Amniotic epithelial cell (primary cell): ENCODE measurements at regions not wholly inside any gene's neighbourhood (a gene's known extent, or its start where the extent isn't known, plus 50 kb on each side); places are given as distances from the start of the nearest gene placed in this dataset.
"Not testable (repeated sequence)": the region's sequence is repeated elsewhere in the genome, so short reads cannot be mapped to it uniquely, and the experiment has no call there.

Source experiments
- DNase-seq: peaks from one replicate; pipeline ENCODE4 v3.0.0-alpha.2; 2010; ENCODE audit warnings: low read depth

- DNase-seq = no peak
Measured at GRCh38 chr10:85032981-85033380, 704.6 kb downstream of the CCSER2 start.

- no peak for DNase-seq
Measured at GRCh38 chr10:85036661-85037060, 708.3 kb downstream of the CCSER2 start.

GRCh38 chr10:85039311-85039710 lies 710.9 kb downstream of the CCSER2 start:
- no peak for DNase-seq

- DNase-seq = no peak
Measured at GRCh38 chr10:85043207-85043606, 714.8 kb downstream of the CCSER2 start.

- DNase-seq = no peak
Measured at GRCh38 chr10:85045046-85045445, 716.7 kb downstream of the CCSER2 start.

GRCh38 chr10:85047170-85047834 lies 718.9 kb downstream of the CCSER2 start:
- no peak for DNase-seq

GRCh38 chr10:85047979-85048378 lies 719.6 kb downstream of the CCSER2 start:
- no peak for DNase-seq

GRCh38 chr10:85048644-85049043 lies 720.3 kb downstream of the CCSER2 start:
- no peak for DNase-seq

GRCh38 chr10:85060944-85061343 lies 732.6 kb downstream of the CCSER2 start:
- no peak for DNase-seq

- DNase-seq = no peak
Measured at GRCh38 chr10:85061401-85061800, 733.0 kb downstream of the CCSER2 start.

- no peak for DNase-seq
Measured at GRCh38 chr10:85067955-85068354, 739.6 kb downstream of the CCSER2 start.

- DNase-seq = no peak
Measured at GRCh38 chr10:85080934-85081333, 752.5 kb downstream of the CCSER2 start.

GRCh38 chr10:85098835-85099521 lies 770.6 kb downstream of the CCSER2 start:
- no peak for DNase-seq

GRCh38 chr10:85100495-85100894 lies 772.1 kb downstream of the CCSER2 start:
- no peak for DNase-seq

GRCh38 chr10:85105614-85106255 lies 777.3 kb downstream of the CCSER2 start:
- no peak for DNase-seq

GRCh38 chr10:85111271-85111670 lies 782.9 kb downstream of the CCSER2 start:
- DNase-seq = no peak

- DNase-seq = no peak
Measured at GRCh38 chr10:85124603-85125051, 796.2 kb downstream of the CCSER2 start.

- no peak for DNase-seq
Measured at GRCh38 chr10:85137253-85137652, 808.9 kb downstream of the CCSER2 start.

- no peak for DNase-seq
Measured at GRCh38 chr10:85138046-85138445, 809.7 kb downstream of the CCSER2 start.

- no peak for DNase-seq
Measured at GRCh38 chr10:85139124-85139523, 810.7 kb downstream of the CCSER2 start.

GRCh38 chr10:85141520-85141919 lies 813.1 kb downstream of the CCSER2 start:
- not testable (repeated sequence) for DNase-seq

- no peak for DNase-seq
Measured at GRCh38 chr10:85145966-85146365, 817.6 kb downstream of the CCSER2 start.
